HEK293T (cell line): ENCODE measurements at regions not wholly inside any gene's neighbourhood (a gene's known extent, or its start where the extent isn't known, plus 50 kb on each side); places are given as distances from the start of the nearest gene placed in this dataset.

Source experiments
- BHLHE40 ChIP-seq: fragments of 450-650 bp; IDR thresholded peaks from 2 replicates; pipeline ENCODE4 v1.6.1; 2016; ENCODE audit warnings: mild to moderate bottlenecking, moderate library complexity, borderline replicate concordance
- ELF4 ChIP-seq: fragments of 450-650 bp; IDR thresholded peaks from 2 replicates; pipeline ENCODE4 v1.6.1; 2017; ENCODE audit warnings: antibody characterized with exemption
- FOXK2 ChIP-seq: fragments of 450-650 bp; IDR thresholded peaks from 2 replicates; pipeline ENCODE4 v1.6.1; 2016; ENCODE audit warnings: mild to moderate bottlenecking
- L3MBTL2 ChIP-seq: fragments of 450-650 bp; conservative IDR thresholded peaks from 2 replicates; pipeline ENCODE4 v1.6.1; 2016; ENCODE audit warnings: mild to moderate bottlenecking
- SP1 ChIP-seq: fragments of 450-650 bp; IDR thresholded peaks from 2 replicates; pipeline ENCODE4 v1.6.1; 2017

GRCh38 chr13:86155756-86156155 is 356.5 kb upstream of the SLITRK6 start:
- no peak for TF ChIP-seq BHLHE40
- no peak for TF ChIP-seq ELF4
- no peak for TF ChIP-seq L3MBTL2
- TF ChIP-seq FOXK2 = no peak
- TF ChIP-seq SP1 = no peak
